ENCODE measurements at regions not wholly inside any gene's neighbourhood (a gene's known extent, or its start where the extent isn't known, plus 50 kb on each side); places are given as distances from the start of the nearest gene placed in this dataset.

DNA sequence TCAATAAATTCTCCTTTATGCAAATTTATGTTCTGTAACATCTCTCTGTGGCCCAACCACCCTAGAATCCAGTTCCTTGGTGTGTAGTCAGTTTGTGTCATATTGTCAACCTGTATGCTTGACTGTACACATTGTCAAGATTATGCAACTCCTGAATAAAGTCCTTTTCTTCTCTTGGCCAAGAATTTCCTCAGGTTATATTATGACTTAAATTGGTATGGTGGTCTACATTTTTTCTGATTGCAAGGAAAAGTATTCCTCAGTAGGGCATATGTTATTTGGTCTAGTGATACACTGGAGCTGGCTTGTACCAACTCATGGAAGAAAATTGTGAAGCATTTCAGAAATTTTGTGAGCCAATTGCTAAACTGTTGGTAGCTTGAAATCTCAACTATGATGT, 482.8 kb upstream of the CHORDC1 start:
- TF ChIP-seq, protein P1, sequence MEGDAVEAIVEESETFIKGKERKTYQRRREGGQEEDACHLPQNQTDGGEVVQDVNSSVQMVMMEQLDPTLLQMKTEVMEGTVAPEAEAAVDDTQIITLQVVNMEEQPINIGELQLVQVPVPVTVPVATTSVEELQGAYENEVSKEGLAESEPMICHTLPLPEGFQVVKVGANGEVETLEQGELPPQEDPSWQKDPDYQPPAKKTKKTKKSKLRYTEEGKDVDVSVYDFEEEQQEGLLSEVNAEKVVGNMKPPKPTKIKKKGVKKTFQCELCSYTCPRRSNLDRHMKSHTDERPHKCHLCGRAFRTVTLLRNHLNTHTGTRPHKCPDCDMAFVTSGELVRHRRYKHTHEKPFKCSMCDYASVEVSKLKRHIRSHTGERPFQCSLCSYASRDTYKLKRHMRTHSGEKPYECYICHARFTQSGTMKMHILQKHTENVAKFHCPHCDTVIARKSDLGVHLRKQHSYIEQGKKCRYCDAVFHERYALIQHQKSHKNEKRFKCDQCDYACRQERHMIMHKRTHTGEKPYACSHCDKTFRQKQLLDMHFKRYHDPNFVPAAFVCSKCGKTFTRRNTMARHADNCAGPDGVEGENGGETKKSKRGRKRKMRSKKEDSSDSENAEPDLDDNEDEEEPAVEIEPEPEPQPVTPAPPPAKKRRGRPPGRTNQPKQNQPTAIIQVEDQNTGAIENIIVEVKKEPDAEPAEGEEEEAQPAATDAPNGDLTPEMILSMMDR (IDR thresholded peaks at IDR 0.05; ENCODE audit: low read depth, low read length, poor library complexity, severe bottlenecking): no peak
- TF ChIP-seq EZH2phosphoT487 (IDR thresholded peaks at IDR 0.05; ENCODE audit: borderline replicate concordance, low read length): no peak

Data from DOHH2 (cell line).